CD4-positive, alpha-beta T cell treated with Interleukin-12 subunit alpha and Interleukin-12 subunit beta, for 1 hour (primary cell): ENCODE measurements at regions not wholly inside any gene's neighbourhood (a gene's known extent, or its start where the extent isn't known, plus 50 kb on each side); places are given as distances from the start of the nearest gene placed in this dataset.
"Not testable (repeated sequence)": the region's sequence is repeated elsewhere in the genome, so short reads cannot be mapped to it uniquely, and the experiment has no call there.

ENCODE experiments used
- DNase-seq: peaks from one replicate; pipeline ENCODE4 v3.0.0-alpha.2; 2020

- no peak for DNase-seq
These were observed 225.9 kb upstream of the GAP43 start for GRCh38 chr3:115397433-115397832.

DNA sequence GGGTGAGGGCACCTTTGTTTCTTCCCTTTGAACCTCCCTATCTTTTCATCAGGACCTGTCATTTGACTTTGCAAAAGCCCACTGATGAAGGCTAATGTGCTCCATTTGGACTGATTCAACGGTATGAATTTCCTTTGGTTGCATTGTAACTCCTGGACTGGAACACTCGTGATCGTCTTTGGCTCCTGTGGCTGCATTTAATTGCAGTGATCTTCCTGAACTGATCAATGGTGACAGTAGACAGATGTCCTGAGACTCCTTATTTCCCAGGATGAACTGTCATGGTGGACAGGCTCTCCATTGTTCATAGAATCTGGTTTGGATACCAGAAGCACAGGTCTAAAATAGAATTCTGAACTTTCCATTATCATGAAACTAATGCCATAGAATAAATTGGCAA lies 224.8 kb upstream of the GAP43 start:
- no peak for DNase-seq

DNA sequence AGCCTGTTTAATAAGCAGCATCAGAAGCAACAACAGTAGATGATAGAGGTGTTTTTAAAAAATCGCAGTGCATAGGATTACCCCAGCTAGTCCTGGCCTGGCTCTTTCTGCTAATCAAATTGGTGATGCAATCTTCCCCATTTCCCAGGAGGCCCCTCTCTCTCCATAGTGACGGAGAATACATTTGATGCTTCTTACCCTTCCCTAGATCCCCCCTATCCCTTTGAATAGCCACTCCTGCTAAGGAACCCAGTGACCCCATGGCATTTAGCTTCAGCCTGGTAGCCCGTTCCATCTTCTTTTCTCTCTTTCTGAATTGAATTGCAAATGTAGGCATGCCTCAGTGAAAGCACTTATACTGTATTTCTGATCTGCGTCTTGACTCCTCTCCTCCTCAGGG lies 223.6 kb upstream of the GAP43 start:
- no peak for DNase-seq

GRCh38 chr3:115401298-115401697 lies 222.0 kb upstream of the GAP43 start:
- no peak for DNase-seq

DNA sequence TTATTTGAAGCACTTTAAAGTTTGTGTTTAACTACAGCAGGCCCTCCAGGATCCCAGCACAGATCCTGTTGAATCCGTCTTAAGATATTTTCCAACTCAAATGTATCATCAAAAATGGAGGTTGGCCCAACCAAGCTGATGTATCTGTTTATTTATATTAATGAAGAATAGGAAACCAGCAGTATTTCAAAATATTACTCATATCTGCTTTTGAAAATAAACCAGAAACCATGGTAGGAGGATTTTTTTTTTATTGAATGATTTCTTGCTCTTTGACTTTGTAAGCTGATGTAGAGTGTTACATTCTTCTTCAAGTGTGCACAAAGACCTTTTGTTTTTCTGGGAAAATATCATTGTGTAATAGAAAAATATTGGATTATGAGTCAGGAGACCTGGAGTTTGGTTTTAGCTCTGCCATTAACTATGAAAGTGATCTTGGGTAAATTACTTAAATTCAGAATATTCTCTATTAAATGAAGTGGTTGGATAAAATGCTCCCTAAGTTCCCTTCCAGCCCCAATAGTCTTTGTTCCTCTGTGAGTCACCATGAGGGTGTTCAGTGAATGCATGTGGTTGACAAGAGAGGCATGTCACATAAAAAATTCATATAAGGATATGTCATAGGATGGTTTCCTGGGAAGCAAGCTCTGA lies 221.3 kb upstream of the GAP43 start:
- no peak for DNase-seq

- no peak for DNase-seq
These were observed 220.7 kb upstream of the GAP43 start for GRCh38 chr3:115402651-115403050.

GRCh38 chr3:115403786-115404185 lies 219.5 kb upstream of the GAP43 start:
- DNase-seq, result no peak

DNA sequence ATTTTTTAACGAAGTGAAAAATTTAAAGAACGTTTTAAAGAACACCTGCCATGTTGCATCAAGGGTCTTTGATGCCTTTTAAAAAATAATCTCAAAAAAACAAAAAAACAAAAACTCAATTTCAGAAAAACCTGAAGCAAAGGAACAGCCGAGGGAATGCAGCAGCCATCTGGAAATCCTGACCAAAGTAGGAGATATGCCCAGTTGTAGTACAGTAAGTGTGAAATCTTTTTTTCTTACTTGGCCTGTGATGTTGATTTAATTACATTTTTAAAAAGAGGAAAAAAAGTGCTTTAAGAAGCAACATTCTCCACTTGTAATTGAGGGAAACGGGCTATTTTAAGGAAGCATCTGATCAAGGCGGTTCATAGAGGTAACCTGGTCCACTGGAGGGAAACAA lies 213.7 kb upstream of the GAP43 start:
- no peak for DNase-seq

DNA sequence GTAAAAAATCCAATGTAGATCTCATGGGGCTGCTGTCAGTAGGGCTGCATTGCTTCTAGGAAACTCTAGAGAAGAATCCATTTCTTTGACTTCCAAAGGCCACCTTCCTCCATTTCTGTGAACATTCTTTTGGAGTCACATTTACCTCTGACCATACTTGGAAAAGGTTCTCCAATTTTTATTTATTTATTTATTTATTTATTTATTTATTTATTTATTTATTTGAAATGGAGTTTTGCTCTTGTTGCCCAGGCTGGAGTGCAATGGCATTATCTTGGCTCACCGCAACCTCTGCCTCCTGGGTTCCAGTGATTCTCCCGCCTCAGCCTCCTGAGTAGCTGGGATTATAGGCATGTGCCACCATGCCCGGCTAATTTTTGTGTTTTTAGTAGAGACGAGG lies 208.7 kb upstream of the GAP43 start:
- DNase-seq, result not testable (repeated sequence)

GRCh38 chr3:115415246-115415996 lies 207.9 kb upstream of the GAP43 start:
- DNase-seq, result no peak

DNA sequence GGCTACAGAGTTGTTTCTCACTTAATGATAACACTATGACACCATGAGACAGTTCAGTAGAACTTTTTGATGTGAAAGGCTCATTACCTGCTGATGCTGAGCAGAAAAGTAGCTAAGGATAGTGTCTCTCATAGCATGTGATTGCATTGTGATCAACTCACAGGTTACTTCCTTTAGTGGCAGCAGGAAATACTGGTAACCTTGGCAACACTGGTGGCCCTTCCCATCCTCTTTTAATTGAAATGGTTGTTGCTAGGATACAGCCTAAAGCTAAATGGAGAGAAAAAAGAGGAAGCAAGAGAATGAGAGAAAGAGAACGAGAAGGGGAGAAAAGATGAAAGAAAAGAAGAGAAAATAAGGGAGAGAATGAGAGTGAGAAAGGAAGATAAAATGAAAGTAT lies 204.7 kb upstream of the GAP43 start:
- DNase-seq, result peak; percentile 5

GRCh38 chr3:115420086-115420485 lies 203.2 kb upstream of the GAP43 start:
- no peak for DNase-seq

DNA sequence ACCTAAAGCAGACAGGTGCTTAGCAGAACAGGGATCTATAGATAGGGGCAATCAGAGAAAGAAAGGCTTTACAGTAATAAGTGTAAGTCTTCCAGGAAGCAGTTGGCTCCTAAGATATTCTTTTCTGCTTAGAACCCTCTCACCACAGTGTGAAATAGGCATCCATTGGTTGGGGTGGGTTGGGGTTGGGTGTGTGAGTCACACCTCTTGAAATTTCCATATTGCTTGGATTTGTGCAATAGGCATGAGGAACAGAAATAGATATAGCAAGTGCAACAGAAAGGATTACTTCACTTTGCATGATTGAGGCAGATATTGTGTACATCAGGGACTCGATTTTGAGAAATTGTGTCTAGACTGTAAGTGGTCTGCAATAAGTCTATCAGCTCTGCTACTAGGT lies 200.1 kb upstream of the GAP43 start:
- DNase-seq, result no peak

DNA sequence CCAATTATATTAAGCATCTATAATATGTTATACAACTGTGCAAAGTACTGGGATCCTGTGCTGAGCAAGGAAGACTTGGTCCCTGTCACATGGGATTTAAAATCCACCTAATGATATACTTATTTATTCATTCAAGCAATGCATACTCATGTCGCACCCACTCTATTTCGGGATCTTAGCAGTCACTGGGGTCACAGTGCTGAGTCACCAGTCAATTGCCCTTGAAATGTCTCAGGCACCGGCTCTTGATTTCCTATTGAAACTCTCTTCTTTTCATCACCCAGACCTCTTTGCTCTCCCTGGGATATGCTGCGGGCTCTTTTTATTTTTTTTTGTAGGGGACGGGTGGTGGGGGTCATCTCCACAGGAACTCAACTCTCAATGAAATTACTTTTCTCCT lies 194.5 kb upstream of the GAP43 start:
- no peak for DNase-seq

- no peak for DNase-seq
These were observed 186.5 kb upstream of the GAP43 start for GRCh38 chr3:115436767-115437301.

- no peak for DNase-seq
These were observed 184.5 kb upstream of the GAP43 start for GRCh38 chr3:115438799-115439198.

GRCh38 chr3:115445559-115445958 lies 177.8 kb upstream of the GAP43 start:
- no peak for DNase-seq

- DNase-seq, result no peak
These were observed 174.5 kb upstream of the GAP43 start for GRCh38 chr3:115448851-115449250.

DNA sequence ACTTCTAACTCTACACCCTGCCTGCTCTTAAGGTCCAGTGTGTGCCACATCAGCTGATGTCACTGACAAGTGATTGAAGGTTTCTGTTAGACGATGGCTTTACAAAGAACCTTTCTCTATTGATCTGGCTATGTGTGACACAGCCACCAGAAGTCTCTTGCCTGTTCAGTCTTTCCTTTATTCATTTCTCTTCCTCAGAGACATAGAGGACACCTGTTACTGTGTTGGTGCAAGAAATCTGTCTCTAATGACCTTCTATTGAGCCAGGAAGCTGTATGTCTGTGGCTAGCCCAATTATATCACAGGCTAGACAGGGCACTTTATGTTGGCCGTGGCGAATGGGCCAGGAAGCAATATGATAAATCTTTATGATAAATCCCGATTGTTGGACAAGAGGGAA lies 173.3 kb upstream of the GAP43 start:
- DNase-seq, result no peak

DNA sequence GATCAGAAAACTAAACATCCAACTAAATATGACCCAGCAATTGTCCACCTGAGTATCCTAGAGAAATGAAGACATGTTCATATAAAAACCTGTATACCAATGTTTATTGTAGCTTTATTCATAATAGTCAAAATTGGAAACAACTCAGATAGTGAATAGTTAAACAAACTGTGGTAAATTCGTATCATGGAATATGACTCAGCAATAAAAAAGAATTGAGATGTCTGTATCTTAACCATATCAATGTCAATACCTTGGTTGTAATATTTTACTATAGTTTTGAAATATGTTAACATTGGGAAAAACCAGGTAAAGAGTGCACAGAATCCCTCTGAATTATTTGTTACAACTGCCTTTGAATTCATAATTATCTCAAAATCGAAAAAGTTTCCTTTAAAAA lies 159.3 kb upstream of the GAP43 start:
- DNase-seq, result no peak

DNA sequence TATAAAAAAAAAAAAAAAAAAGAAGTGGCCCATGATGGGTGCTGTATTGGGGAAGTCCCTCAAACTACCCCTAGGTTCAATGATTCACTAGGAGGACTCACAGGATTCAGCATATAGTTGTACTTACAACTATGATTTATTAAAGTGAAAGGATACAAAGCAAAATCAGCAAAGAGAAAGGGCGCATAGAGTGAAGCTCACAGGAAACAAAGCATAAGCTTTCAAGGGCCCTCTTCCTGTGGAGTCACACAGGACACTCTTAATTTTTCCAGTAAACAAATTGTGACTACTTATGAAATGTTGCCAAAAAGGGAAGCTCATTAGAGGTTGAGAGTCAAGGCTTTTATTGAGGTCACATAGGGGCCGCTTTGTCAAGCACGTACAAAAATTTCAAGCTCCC lies 153.7 kb upstream of the GAP43 start:
- DNase-seq, result no peak

- no peak for DNase-seq
These were observed 153.1 kb upstream of the GAP43 start for GRCh38 chr3:115470254-115470653.

DNA sequence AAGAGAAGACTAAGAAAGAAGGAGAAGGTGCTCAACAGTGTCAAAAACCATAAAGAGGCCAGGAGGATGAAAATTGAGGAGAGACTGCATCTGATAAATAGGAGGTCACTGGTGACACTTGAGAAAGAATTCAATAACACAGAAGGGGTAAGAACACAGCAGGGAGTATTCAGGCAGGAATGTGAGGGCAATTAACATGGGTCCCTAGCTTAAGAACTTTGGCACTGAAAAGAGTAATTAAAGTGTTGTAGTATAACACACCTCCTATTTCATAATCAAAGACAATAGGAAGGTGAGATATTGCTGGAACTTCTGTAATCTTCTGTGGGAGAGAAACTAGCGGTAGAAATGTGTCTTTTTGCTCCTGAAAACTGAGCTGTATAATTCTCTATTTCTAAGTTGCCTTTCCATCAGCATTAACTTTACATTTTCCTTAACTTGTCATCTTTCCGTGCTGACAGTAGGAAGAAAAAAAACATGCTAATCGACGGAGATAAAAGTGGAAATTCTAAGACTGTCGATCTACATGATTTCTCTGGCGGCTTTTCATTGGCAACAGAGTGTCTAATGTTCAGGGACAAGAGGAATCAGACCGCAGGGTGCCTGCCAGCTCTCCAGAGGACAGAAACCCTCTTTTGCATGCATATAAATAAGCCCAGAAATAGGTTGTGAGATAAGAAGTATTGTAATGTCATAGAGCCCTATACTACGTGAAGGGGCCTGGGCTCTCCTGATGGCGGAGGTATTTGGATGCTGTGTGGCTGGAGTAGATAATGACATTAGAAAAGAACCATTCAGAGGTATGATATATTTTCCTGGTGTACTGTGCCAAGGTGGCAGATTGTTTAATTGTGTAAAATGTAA lies 147.9 kb upstream of the GAP43 start:
- DNase-seq, result no peak

DNA sequence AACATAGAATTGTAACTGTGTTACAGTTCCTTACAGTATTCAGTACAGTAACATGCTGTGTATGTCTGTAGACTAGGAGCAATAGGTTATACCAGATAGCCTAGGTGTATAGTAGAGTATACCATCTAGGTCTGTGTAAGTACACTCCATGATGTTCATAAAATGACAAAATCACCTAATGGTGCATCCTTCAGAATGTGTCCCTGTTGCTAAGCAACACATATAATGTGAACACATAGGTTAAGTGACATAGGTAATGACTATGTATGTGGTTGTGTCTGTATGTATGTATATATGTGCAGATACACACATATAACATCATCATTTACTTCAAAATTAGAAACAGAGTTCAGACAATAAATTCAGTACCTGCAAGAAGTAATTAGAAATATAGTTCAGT lies 146.8 kb upstream of the GAP43 start:
- DNase-seq, result no peak
